ENCODE measurements at regions not wholly inside any gene's neighbourhood (a gene's known extent, or its start where the extent isn't known, plus 50 kb on each side); places are given as distances from the start of the nearest gene placed in this dataset.

DNA sequence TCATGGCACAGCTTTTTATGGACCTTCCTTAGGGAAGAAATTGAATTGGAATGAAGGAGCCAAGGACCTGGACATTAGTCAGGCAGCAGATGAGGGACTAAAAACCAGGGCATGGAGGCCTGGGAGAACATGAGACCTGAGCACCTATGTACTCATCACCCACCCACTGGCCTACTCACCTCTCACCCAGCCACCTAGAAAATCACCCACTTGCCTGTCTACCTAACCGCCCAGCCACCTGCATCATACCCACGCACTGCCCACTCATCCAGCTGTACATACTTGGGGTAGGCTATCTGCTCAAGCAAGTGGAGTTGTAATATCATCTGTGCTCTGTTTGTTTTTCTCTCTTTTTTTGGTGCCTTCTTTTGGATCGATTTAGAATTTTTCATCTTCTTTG lies 65.3 kb upstream of the SLCO2A1 start:
- no peak for DNase-seq (ENCODE audit: extremely low spot score in 2 of 2)
- Histone ChIP-seq H3K4me1 (no peaks in the 10 kb centered on the region), H3K4me3 (no peak overlapping the region), H3K27ac (no peak overlapping the region), H3K27me3 (no peaks in the 10 kb centered on the region), H3K36me3 (no peaks in the 10 kb centered on the region), H3K9me3 (no peaks in the 10 kb centered on the region)
- intact Hi-C loops (cut with DNase I), result no loop called here
- TF ChIP-seq POLR2AphosphoS5 (IDR thresholded peaks at IDR 0.05; ENCODE audit: insufficient read depth in 1 of 2, low read depth in 1 of 2), result no peak

DNA sequence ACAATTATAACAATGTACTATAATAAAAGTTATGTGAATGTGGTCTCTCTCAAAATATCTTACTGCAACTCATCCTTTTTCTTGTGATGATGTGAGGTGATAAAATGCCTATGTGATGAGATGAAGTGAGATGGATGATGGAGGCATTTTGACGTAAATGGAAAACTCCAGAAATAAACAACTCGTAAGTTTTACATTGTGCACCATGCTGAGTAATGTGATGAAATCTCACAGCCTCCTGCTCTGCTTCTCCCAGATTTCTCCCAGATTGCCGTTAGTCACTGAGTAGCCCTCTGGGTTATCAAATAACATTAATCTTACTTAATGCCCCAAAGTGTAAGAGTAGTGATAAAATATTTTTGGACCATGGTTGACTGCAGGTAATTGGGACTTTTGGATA lies 64.8 kb upstream of the SLCO2A1 start:
- intact Hi-C loops (cut with DNase I), result no loop called here
- Histone ChIP-seq H3K27me3 (no peaks in the 10 kb centered on the region), H3K9me3 (no peaks in the 10 kb centered on the region), H3K4me1 (no peaks in the 10 kb centered on the region), H3K36me3 (no peaks in the 10 kb centered on the region), H3K27ac (no peak overlapping the region), H3K4me3 (no peak overlapping the region)
- TF ChIP-seq POLR2A (IDR thresholded peaks at IDR 0.05), result no peak
- TF ChIP-seq POLR2AphosphoS5 (IDR thresholded peaks at IDR 0.05; ENCODE audit: insufficient read depth in 1 of 2, low read depth in 1 of 2), result no peak
- TF ChIP-seq, protein P1, sequence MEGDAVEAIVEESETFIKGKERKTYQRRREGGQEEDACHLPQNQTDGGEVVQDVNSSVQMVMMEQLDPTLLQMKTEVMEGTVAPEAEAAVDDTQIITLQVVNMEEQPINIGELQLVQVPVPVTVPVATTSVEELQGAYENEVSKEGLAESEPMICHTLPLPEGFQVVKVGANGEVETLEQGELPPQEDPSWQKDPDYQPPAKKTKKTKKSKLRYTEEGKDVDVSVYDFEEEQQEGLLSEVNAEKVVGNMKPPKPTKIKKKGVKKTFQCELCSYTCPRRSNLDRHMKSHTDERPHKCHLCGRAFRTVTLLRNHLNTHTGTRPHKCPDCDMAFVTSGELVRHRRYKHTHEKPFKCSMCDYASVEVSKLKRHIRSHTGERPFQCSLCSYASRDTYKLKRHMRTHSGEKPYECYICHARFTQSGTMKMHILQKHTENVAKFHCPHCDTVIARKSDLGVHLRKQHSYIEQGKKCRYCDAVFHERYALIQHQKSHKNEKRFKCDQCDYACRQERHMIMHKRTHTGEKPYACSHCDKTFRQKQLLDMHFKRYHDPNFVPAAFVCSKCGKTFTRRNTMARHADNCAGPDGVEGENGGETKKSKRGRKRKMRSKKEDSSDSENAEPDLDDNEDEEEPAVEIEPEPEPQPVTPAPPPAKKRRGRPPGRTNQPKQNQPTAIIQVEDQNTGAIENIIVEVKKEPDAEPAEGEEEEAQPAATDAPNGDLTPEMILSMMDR (IDR thresholded peaks at IDR 0.05), result no peak
- no peak for DNase-seq (ENCODE audit: extremely low spot score in 2 of 2)

DNA sequence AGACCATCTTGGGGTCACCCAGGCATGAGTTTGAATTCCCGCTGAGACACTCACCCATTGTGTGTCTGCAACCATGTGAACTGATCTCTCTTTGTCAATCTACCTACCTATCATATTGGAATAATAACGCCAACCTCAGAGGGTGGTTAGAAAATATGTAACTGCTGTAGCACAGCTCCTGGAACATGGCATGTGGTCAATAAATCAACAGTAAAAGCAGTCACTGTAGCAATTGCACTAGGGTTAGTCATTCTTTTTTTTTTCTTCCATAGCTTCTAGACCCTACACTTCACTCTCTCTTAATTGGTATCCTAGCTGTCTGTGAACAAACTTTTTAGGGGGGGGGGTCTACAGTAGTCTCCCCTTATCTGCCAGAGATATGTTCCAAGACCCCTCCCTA lies 64.2 kb upstream of the SLCO2A1 start:
- DNase-seq (ENCODE audit: extremely low spot score in 2 of 2), result no peak
- no peaks in the 10 kb centered on the region for H3K4me1 ChIP-seq
- no peaks in the 10 kb centered on the region for H3K36me3 ChIP-seq
- no peaks in the 10 kb centered on the region for H3K27me3 ChIP-seq
- TF ChIP-seq, protein P1 (IDR thresholded peaks at IDR 0.05), result no peak
- no peak for TF ChIP-seq POLR2AphosphoS5 (IDR thresholded peaks at IDR 0.05; ENCODE audit: insufficient read depth in 1 of 2, low read depth in 1 of 2)
- TF ChIP-seq POLR2A (IDR thresholded peaks at IDR 0.05), result no peak
- no peak overlapping the region for H3K4me3 ChIP-seq
- intact Hi-C loops (cut with DNase I), result no loop called here
- no peaks in the 10 kb centered on the region for H3K9me3 ChIP-seq
- no peak overlapping the region for H3K27ac ChIP-seq

DNA sequence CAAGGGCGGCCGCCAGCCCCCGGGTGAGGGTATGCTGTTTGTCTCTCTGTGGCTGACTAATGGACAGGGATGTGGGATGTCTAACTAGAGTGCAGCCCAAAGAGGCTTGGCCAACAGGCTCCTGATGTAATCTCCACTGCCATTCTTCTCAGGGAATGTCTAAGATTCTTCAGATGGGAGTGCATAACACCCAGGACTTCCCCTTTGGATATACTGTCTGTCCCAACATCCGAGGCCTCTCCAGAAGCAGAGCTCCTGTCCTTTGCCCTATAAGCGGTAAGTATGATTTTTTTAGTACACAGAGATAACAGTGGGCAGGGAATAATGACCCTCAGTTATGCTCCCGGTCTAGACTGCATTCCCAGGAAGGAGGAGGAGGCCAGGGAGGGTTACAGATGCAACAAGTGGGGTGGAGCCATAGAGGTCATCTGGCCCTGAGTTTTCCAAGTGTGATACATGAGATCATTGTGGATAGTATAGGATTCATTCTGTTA lies 62.5 kb upstream of the SLCO2A1 start:
- TF ChIP-seq POLR2AphosphoS5 (IDR thresholded peaks at IDR 0.05; ENCODE audit: insufficient read depth in 1 of 2, low read depth in 1 of 2) (no peak), POLR2A (IDR thresholded peaks at IDR 0.05) (no peak)
- TF ChIP-seq, protein P1 (IDR thresholded peaks at IDR 0.05), result no peak
- Histone ChIP-seq H3K27ac (no peak overlapping the region), H3K4me3 (no peak overlapping the region), H3K36me3 (no peaks in the 10 kb centered on the region), H3K27me3 (no peaks in the 10 kb centered on the region), H3K9me3 (no peaks in the 10 kb centered on the region), H3K4me1 (no peaks in the 10 kb centered on the region)
- intact Hi-C loops (cut with DNase I), result no loop called here
- no peak for DNase-seq (ENCODE audit: extremely low spot score in 2 of 2)

DNA sequence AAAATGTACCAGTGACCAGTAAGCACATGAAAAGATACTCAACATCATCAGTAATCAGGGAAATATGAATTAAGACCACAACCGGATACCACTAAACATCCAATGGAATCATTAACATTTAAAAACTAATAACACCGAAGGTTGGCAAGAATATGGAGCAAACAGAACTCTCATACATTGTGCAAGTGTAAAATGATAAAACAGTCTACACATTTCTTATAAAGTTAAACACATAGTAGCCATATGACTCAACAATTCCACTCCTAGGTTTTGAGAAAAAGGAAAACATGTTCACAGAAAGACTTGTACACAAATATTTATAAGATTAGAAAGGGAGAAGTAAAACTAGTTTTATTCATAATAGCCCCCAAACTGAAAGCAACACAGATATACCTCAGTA lies 60.3 kb upstream of the SLCO2A1 start:
- Histone ChIP-seq H3K9me3 (no peaks in the 10 kb centered on the region), H3K27ac (no peak overlapping the region), H3K27me3 (no peaks in the 10 kb centered on the region), H3K4me3 (no peak overlapping the region), H3K4me1 (no peaks in the 10 kb centered on the region), H3K36me3 (no peaks in the 10 kb centered on the region)
- intact Hi-C loops (cut with DNase I), result no loop called here
- TF ChIP-seq, protein P1 (IDR thresholded peaks at IDR 0.05), result no peak
- TF ChIP-seq POLR2A (IDR thresholded peaks at IDR 0.05) (no peak), POLR2AphosphoS5 (IDR thresholded peaks at IDR 0.05; ENCODE audit: insufficient read depth in 1 of 2, low read depth in 1 of 2) (no peak)
- DNase-seq (ENCODE audit: extremely low spot score in 2 of 2), result no peak

Measured in vagina (tissue), 2 donors.